Vagina (tissue), 2 donors: ENCODE measurements at regions not wholly inside any gene's neighbourhood (a gene's known extent, or its start where the extent isn't known, plus 50 kb on each side); places are given as distances from the start of the nearest gene placed in this dataset.
"Not testable (repeated sequence)": the region's sequence is repeated elsewhere in the genome, so short reads cannot be mapped to it uniquely, and the experiment has no call there.

Source experiments
- DNase-seq, 2 donors: peaks; one replicate each; pipeline ENCODE4 v3.0.0-alpha.2; 2017; ENCODE audit errors: extremely low spot score in 2 of 2
- H3K27ac ChIP-seq: fragments of 200-600 bp; sonication (generic); one replicate; pipeline ENCODE4 v1.5.1; 2019
- H3K27me3 ChIP-seq: fragments of 200-600 bp; sonication (generic); one replicate; pipeline ENCODE4 v1.5.1; 2019
- H3K36me3 ChIP-seq, 2 donors: fragments of 200-600 bp; sonication (generic); one replicate each; pipeline ENCODE4 v1.5.1; 2017 to 2019
- H3K4me1 ChIP-seq: fragments of 200-600 bp; sonication (generic); one replicate; pipeline ENCODE4 v1.5.1; 2019
- H3K4me3 ChIP-seq, 2 donors: fragments of 200-600 bp; sonication (generic); 1 replicate in 1 of 2; 2 replicates in 1 of 2; pipeline ENCODE4 v1.5.1; 2016 to 2019
- H3K9me3 ChIP-seq: fragments of 200-600 bp; sonication (generic); one replicate; pipeline ENCODE4 v1.5.1; 2019
- CTCF ChIP-seq, 3 experiments: fragments of 450-650 bp in 2 of 3; fragments of 200-600 bp in 1 of 3; sonication (generic) in 1 of 3; IDR thresholded peaks; one replicate each; pipeline ENCODE4 v1.5.1; 2017 to 2019; ENCODE audit warnings: antibody characterized with exemption in 3 of 3, mild to moderate bottlenecking in 2 of 3, moderate library complexity in 2 of 3
- POLR2A ChIP-seq, 2 donors: fragments of 450-650 bp; IDR thresholded peaks; one replicate each; pipeline ENCODE4 v1.6.1; 2017; ENCODE audit warnings: antibody characterized with exemption in 2 of 2, mild to moderate bottlenecking in 2 of 2, moderate library complexity in 2 of 2
- POLR2AphosphoS5 ChIP-seq, 2 donors: sonication (generic); formaldehyde crosslinking; IDR thresholded peaks; one replicate each; pipeline ENCODE4 v1.9.0; 2017; ENCODE audit warnings: antibody characterized with exemption in 2 of 2, mild to moderate bottlenecking in 2 of 2, low read depth in 1 of 2; ENCODE audit not compliant: insufficient read depth in 1 of 2
- intact Hi-C: fragments of 100-400 bp; cut with DNase I; formaldehyde crosslinking; loops from one replicate; pipeline ENCODE4 v1.15.1; 2023

- Histone ChIP-seq H3K9me3 (no peaks in the 10 kb centered on the region), H3K27me3 (no peaks in the 10 kb centered on the region)
- TF ChIP-seq POLR2AphosphoS5 (IDR thresholded peaks at IDR 0.05; ENCODE audit: insufficient read depth in 1 of 2, low read depth in 1 of 2) (no peak), CTCF (IDR thresholded peaks at IDR 0.05) (no peak), POLR2A (IDR thresholded peaks at IDR 0.05) (no peak)
Observed at GRCh38 chr1:242674951-242675645, 150.6 kb upstream of the PLD5 start.

DNA sequence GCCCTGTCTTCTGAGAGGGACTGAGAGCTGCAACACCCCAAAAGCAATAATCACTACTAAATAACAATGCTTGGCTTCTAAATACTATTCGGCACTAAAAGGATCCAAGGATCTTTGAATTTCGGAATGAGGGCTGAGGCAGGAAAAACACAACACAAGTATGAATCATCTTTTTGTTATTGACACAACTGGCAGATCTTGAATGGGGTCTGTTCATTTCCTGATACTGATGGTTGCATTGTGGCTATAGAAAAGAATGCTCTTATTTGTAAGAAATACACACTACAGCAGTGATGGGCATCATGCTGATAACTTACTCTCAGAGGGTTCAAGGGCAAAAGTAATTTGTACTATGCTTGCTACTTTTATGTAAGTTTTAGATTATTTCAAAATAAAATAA is 149.2 kb upstream of the PLD5 start:
- Histone ChIP-seq H3K9me3 (no peaks in the 10 kb centered on the region), H3K4me1 (no peaks in the 10 kb centered on the region), H3K27me3 (no peaks in the 10 kb centered on the region), H3K36me3 (no peaks in the 10 kb centered on the region), H3K4me3 (no peak overlapping the region), H3K27ac (no peak overlapping the region)
- intact Hi-C loops = no loop called here
- TF ChIP-seq CTCF (IDR thresholded peaks at IDR 0.05) = no peak
- TF ChIP-seq POLR2A (IDR thresholded peaks at IDR 0.05) = no peak
- TF ChIP-seq POLR2AphosphoS5 (IDR thresholded peaks at IDR 0.05; ENCODE audit: insufficient read depth in 1 of 2, low read depth in 1 of 2) = no peak
- DNase-seq = no peak

More at GRCh38 chr1:242674951-242675645, 150.6 kb upstream of the PLD5 start:
- Histone ChIP-seq H3K27ac (no peak overlapping the region), H3K4me3 (no peak overlapping the region), H3K4me1 (no peaks in the 10 kb centered on the region), H3K36me3 (no peaks in the 10 kb centered on the region)
- no peak for DNase-seq
- intact Hi-C loops = no loop called here

DNA sequence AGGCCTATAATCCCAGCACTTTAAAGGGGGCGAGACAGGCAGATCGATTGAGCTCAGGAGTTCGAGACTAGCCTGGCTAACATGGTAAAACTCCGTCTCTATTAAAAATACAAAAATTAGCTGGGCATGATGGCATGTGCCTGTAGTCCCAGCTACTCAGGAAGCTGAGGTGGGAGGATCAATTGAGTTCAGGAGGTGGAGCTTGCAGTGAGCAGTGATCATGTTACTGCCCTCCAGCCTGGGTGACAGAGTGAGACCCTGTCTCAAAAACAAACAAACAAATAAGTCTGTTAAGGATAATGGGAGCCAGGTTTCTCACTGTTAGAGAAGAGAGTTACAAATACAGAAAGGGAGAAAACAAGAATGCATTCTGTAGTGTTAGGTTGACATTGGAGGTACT is 148.7 kb upstream of the PLD5 start:
- H3K4me3 ChIP-seq, H3K4me1 ChIP-seq, H3K27ac ChIP-seq, H3K27me3 ChIP-seq, intact Hi-C loops, H3K9me3 ChIP-seq, DNase-seq, H3K36me3 ChIP-seq: not testable (repeated sequence)

DNA sequence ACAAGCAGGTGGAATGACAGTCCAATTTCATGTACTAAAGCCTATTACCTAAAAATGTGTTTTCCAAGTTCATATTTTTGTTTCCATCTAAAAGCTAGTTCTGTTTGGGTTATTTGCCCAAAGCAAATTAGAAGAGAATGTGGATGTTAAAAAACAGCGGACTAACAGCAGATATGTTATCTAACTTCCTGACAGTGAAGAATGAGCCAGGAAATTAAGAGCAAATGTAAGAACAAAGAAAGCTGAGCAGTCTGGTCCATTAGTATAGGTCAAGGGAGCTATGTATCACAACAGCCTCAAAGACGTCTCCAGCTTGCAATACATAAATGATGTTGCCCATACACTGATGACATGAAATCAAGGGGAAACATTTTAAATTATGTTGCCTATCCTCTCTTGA is 145.5 kb upstream of the PLD5 start:
- no peak for DNase-seq
- H3K27me3 ChIP-seq = no peaks in the 10 kb centered on the region
- TF ChIP-seq POLR2A (IDR thresholded peaks at IDR 0.05) (no peak), POLR2AphosphoS5 (IDR thresholded peaks at IDR 0.05; ENCODE audit: insufficient read depth in 1 of 2, low read depth in 1 of 2) (no peak)
- no peak overlapping the region for H3K4me3 ChIP-seq
- no peaks in the 10 kb centered on the region for H3K4me1 ChIP-seq
- intact Hi-C loops = no loop called here
- no peaks in the 10 kb centered on the region for H3K9me3 ChIP-seq
- no peaks in the 10 kb centered on the region for H3K36me3 ChIP-seq
- no peak overlapping the region for H3K27ac ChIP-seq

DNA sequence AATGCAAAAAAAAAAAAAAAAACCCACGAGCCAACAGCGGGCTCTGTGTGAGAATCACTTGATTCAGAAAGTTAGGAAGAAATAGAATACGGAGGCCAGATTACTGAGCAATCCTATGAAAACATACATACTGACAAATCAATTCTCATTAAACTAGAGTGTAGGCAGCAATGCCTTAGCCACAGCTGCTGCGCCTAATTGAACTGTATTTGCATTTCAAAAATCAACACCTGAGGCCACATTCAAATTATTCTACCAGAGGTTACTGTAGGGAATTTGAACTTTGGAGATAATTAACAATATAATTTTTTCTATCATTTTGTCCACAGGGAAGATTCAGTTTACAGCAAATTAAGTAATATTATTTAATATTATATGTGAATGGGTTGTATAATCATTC is 138.4 kb upstream of the PLD5 start:
- H3K36me3 ChIP-seq = no peaks in the 10 kb centered on the region
- intact Hi-C loops = no loop called here
- TF ChIP-seq POLR2A (IDR thresholded peaks at IDR 0.05) = no peak
- TF ChIP-seq CTCF (IDR thresholded peaks at IDR 0.05) = no peak
- TF ChIP-seq POLR2AphosphoS5 (IDR thresholded peaks at IDR 0.05; ENCODE audit: insufficient read depth in 1 of 2, low read depth in 1 of 2) = no peak

DNA sequence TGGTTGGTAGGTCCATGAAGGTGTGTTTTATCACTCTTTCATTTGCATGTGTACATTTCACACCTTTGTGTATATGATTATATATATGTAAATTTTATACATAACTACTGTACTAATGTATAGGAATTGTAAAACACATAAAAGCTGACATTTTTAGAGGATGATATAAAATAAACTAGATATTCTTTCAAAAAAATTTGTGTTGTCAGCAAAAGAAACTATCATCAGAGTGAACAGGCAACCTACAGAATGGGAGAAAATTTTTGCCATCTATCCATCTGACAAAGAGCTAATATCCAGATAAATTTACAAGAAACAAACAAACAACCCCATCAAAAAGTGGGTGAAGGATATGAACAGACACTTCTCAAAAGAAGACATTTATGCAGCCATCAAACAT is 129.3 kb upstream of the PLD5 start:
- H3K9me3 ChIP-seq, H3K36me3 ChIP-seq, DNase-seq, H3K4me3 ChIP-seq, intact Hi-C loops, H3K4me1 ChIP-seq, H3K27me3 ChIP-seq, H3K27ac ChIP-seq: not testable (repeated sequence)

More for the DNA sequence above, 138.4 kb upstream of the PLD5 start:
- Histone ChIP-seq H3K9me3 (no peaks in the 10 kb centered on the region), H3K27ac (no peak overlapping the region), H3K27me3 (no peaks in the 10 kb centered on the region), H3K4me1 (no peaks in the 10 kb centered on the region), H3K4me3 (no peak overlapping the region)
- DNase-seq = no peak
